SU-DHL-6 (cell line): ENCODE measurements at regions not wholly inside any gene's neighbourhood (a gene's known extent, or its start where the extent isn't known, plus 50 kb on each side); places are given as distances from the start of the nearest gene placed in this dataset.

Experiments used
- H2AFZ ChIP-seq: fragments of 200-600 bp; sonication (generic); 2 replicates; pipeline ENCODE4 v1.6.1; 2014; ENCODE audit warnings: low read depth, mild to moderate bottlenecking, moderate library complexity, mixed read lengths, antibody characterized with exemption, low read length; ENCODE audit not compliant: severe bottlenecking
- H3F3A ChIP-seq: fragments of 200-600 bp; shearing (Covaris generic); 2 replicates; pipeline ENCODE4 v1.6.0; 2016; ENCODE audit warnings: antibody characterized with exemption, mild to moderate bottlenecking; ENCODE audit not compliant: insufficient read depth
- H3K27ac ChIP-seq: fragments of 200-600 bp; sonication (generic); 2 replicates; pipeline ENCODE4 v1.5.1; 2016; ENCODE audit warnings: low read depth, mild to moderate bottlenecking, low read length, moderate library complexity, mixed read lengths
- H3K27me3 ChIP-seq: fragments of 200-600 bp; sonication (generic), shearing (Covaris generic); 2 replicates; pipeline ENCODE4 v1.6.0; 2014; ENCODE audit warnings: mild to moderate bottlenecking, low read length
- H3K36me3 ChIP-seq: fragments of 200-600 bp; sonication (generic); 2 replicates; pipeline ENCODE4 v1.6.1; 2014; ENCODE audit warnings: mild to moderate bottlenecking, low read length, mixed read lengths
- H3K4me2 ChIP-seq: fragments of 300-600, 200-600 bp; shearing (Covaris generic), sonication (generic); 2 replicates; pipeline ENCODE4 v1.6.0; 2014; ENCODE audit warnings: low read length, low read depth, mild to moderate bottlenecking; ENCODE audit not compliant: poor library complexity, severe bottlenecking
- H3K4me3 ChIP-seq: fragments of 200-600 bp; sonication (generic); 2 replicates; pipeline ENCODE4 v1.5.1; 2014; ENCODE audit warnings: antibody characterized with exemption, low read length, mild to moderate bottlenecking, mixed read lengths; ENCODE audit not compliant: insufficient read depth, poor library complexity, severe bottlenecking
- H3K79me2 ChIP-seq: fragments of 200-600 bp; sonication (generic); 2 replicates; pipeline ENCODE4 v1.6.1; 2014; ENCODE audit warnings: mild to moderate bottlenecking, low read length, moderate library complexity; ENCODE audit not compliant: insufficient read depth
- H3K9ac ChIP-seq: fragments of 200-600 bp; sonication (generic); 2 replicates; pipeline ENCODE4 v1.7.0; 2014; ENCODE audit warnings: mild to moderate bottlenecking, low read length
- H3K9me2 ChIP-seq: fragments of 200-600 bp; sonication (generic); replicated peaks from 2 replicates; pipeline ENCODE4 v1.6.1; 2014; ENCODE audit warnings: low read length; ENCODE audit not compliant: insufficient read depth
- H3K9me3 ChIP-seq: fragments of 200-600 bp; sonication (generic); 2 replicates; pipeline ENCODE4 v1.6.1; 2014; ENCODE audit warnings: low read length, mixed read lengths; ENCODE audit not compliant: insufficient read depth
- H4K20me1 ChIP-seq: fragments of 200-600 bp; sonication (generic); 2 replicates; pipeline ENCODE4 v1.6.1; 2014; ENCODE audit warnings: low read depth, mild to moderate bottlenecking, antibody characterized with exemption, low read length, moderate library complexity, mixed read lengths
- CTCF ChIP-seq: fragments of 200-600 bp; sonication (generic); IDR thresholded peaks from one replicate; pipeline ENCODE4 v1.5.1; 2017; ENCODE audit warnings: antibody characterized with exemption, mild to moderate bottlenecking, low read length, moderate library complexity; ENCODE audit not compliant: insufficient read depth, poor library complexity, severe bottlenecking
- EZH2phosphoT487 ChIP-seq: fragments of 200-600 bp; sonication (generic), shearing (Covaris generic); conservative IDR thresholded peaks from 2 replicates; pipeline ENCODE4 v1.6.1; 2018; ENCODE audit warnings: mild to moderate bottlenecking, antibody characterized with exemption, low read length, moderate library complexity, mixed read lengths

DNA sequence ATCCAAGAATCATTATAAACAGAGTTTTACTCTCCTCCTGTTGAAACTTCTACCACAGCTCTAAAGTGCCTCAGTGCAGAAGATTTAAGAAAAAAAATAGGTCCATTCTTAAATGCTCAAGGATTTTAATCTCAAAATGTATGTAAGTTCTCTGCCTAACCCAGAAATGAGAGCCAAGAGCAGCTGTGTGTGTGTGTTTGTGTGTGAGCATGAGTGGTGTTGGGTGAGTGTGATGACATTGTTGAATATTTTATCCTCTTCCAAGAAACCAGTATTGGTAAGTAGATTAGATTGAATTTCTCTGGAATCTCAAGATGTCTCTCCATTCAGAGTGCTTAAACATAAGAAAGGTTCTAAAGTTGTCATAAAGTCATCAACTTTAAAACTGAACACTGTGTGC, 363.6 kb upstream of the NFE2L3 start:
- no peak overlapping the region for H2AFZ ChIP-seq
- no peaks in the 10 kb centered on the region for H3K9me3 ChIP-seq
- H4K20me1 ChIP-seq: no peaks in the 10 kb centered on the region
- H3K27ac ChIP-seq: no peak overlapping the region
- no peak overlapping the region for H3K4me3 ChIP-seq
- TF ChIP-seq CTCF (no peak), EZH2phosphoT487 (no peak)
- H3K27me3 ChIP-seq: no peaks in the 10 kb centered on the region
- no peaks in the 10 kb centered on the region for H3F3A ChIP-seq
- no peaks in the 10 kb centered on the region for H3K9me2 ChIP-seq
- H3K4me2 ChIP-seq: no peak overlapping the region
- H3K36me3 ChIP-seq: no peaks in the 10 kb centered on the region
- no peak overlapping the region for H3K9ac ChIP-seq
- H3K79me2 ChIP-seq: no peaks in the 10 kb centered on the region

DNA sequence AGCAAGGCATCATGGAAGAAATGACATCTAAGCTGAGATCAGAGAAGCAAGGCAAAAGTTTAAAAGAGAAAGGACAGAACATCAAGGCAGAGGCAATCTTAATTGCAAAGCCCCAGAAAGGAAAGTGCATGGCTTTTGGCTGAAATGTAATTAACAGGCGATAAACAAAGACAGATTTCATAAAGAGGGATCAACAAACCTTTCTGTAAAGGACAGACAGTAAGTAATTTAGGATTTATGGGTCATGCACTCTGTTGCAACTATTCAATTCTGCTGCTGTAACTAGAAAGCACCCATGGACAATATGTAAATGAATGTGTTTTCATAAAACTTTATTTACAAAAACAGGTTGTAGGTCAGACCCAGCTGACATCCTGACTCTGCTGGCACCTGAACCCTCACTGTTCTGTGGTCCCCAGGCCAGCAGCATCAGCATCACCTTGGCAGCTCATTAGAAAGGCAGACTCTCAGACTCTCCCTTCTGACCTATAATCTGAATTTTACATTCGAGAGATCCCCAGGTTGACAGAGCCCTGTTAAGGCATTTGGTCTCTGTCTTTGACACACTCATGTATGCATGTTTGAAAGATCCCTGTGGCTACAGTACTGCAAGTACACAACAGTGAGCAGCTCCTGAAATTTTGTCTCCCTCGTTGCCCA, 362.9 kb upstream of the NFE2L3 start:
- H3K27me3 ChIP-seq: no peaks in the 10 kb centered on the region
- H3K9me2 ChIP-seq: no peaks in the 10 kb centered on the region
- H3K79me2 ChIP-seq: no peaks in the 10 kb centered on the region
- H3K36me3 ChIP-seq: no peaks in the 10 kb centered on the region
- no peaks in the 10 kb centered on the region for H4K20me1 ChIP-seq
- H3K4me3 ChIP-seq: no peak overlapping the region
- TF ChIP-seq EZH2phosphoT487 (no peak), CTCF (no peak)
- H3F3A ChIP-seq: no peaks in the 10 kb centered on the region
- no peak overlapping the region for H3K27ac ChIP-seq
- no peaks in the 10 kb centered on the region for H3K9me3 ChIP-seq
- no peak overlapping the region for H2AFZ ChIP-seq
- H3K4me2 ChIP-seq: no peak overlapping the region
- no peak overlapping the region for H3K9ac ChIP-seq

GRCh38 chr7:25789701-25790640, 362.0 kb upstream of the NFE2L3 start:
- TF ChIP-seq EZH2phosphoT487 (no peak), CTCF (no peak)
- Histone ChIP-seq H3K4me3 (no peak overlapping the region), H2AFZ (no peak overlapping the region)

More at GRCh38 chr7:25789701-25790640, 362.0 kb upstream of the NFE2L3 start:
- H3K79me2 ChIP-seq: no peaks in the 10 kb centered on the region
- no peaks in the 10 kb centered on the region for H3F3A ChIP-seq
- H3K9me3 ChIP-seq: no peaks in the 10 kb centered on the region
- no peaks in the 10 kb centered on the region for H3K36me3 ChIP-seq
- no peak overlapping the region for H3K27ac ChIP-seq
- H3K9me2 ChIP-seq: no peaks in the 10 kb centered on the region
- H3K27me3 ChIP-seq: no peaks in the 10 kb centered on the region
- H3K4me2 ChIP-seq: no peak overlapping the region
- H3K9ac ChIP-seq: no peak overlapping the region
- H4K20me1 ChIP-seq: no peaks in the 10 kb centered on the region
